ENCODE measurements at regions not wholly inside any gene's neighbourhood (a gene's known extent, or its start where the extent isn't known, plus 50 kb on each side); places are given as distances from the start of the nearest gene placed in this dataset.

- H4K20me1 ChIP-seq (replicated peaks; ENCODE audit: insufficient read depth), result no peaks in the 10 kb centered on the region
- no peaks in the 10 kb centered on the region for H3K9me2 ChIP-seq (ENCODE audit: insufficient read depth)
- H3F3A ChIP-seq (replicated peaks; ENCODE audit: low read depth), result no peaks in the 10 kb centered on the region
- H3K36me3 ChIP-seq (ENCODE audit: insufficient read depth), result no peaks in the 10 kb centered on the region
- Mint-ChIP-seq H3K9me3 (no peaks in the 10 kb centered on the region), H3K4me3 (no peak overlapping the region), H3K27ac (no peak overlapping the region; the same call in 1 of the 2 replicates), H3K27me3 (ENCODE audit: insufficient read depth, low read depth, poor library complexity) (no peaks in the 10 kb centered on the region), H3K36me3 (ENCODE audit: low read depth) (peaks cover 7% of the 10 kb centered on the region; the same call in 2 of the 3 replicates), H3K4me1 (no peaks in the 10 kb centered on the region)
- TF ChIP-seq POLR2AphosphoS5 (IDR thresholded peaks at IDR 0.05; ENCODE audit: low read depth) (no peak), REST (IDR thresholded peaks at IDR 0.05; ENCODE audit: unreplicated experiment) (no peak), CTCF (conservative IDR thresholded peaks at IDR 0.05; ENCODE audit: low read depth in 2 of 2) (no peak), ZNF331 (CRISPR knock-in tag; IDR thresholded peaks at IDR 0.05; ENCODE audit: low read depth) (no peak), CREB1 (CRISPR knock-in tag; IDR thresholded peaks at IDR 0.05; ENCODE audit: low read depth) (no peak), JUNB (IDR thresholded peaks at IDR 0.05; ENCODE audit: unreplicated experiment) (no peak), EZH2phosphoT487 (IDR thresholded peaks at IDR 0.05; ENCODE audit: unreplicated experiment) (no peak), EZH2 (IDR thresholded peaks at IDR 0.05; ENCODE audit: low read depth, unreplicated experiment) (no peak), ETS1 (IDR thresholded peaks at IDR 0.05) (no peak), ZNF114 (CRISPR knock-in tag; IDR thresholded peaks at IDR 0.05) (no peak), STAT1 (IDR thresholded peaks at IDR 0.05; ENCODE audit: unreplicated experiment) (no peak), ZNF462 (CRISPR knock-in tag; IDR thresholded peaks at IDR 0.05) (no peak), NANOG (IDR thresholded peaks at IDR 0.05; ENCODE audit: borderline replicate concordance) (no peak)
- no peaks in the 10 kb centered on the region for H3K27me3 ChIP-seq (ENCODE audit: insufficient read depth)
- no peak overlapping the region for H3K27ac ChIP-seq (ENCODE audit: low read depth)
- DNase-seq (ENCODE audit: low spot score) (no peak), ATAC-seq (no peak)
- H3K4me1 ChIP-seq (ENCODE audit: insufficient read depth), result no peaks in the 10 kb centered on the region
- no peak overlapping the region for H3K4me3 ChIP-seq
- no peaks in the 10 kb centered on the region for H3K79me2 ChIP-seq (replicated peaks; ENCODE audit: insufficient read depth)
- no peak overlapping the region for H2AFZ ChIP-seq
- H3K4me2 ChIP-seq, result no peak overlapping the region
Observed at GRCh38 chr20:3318226-3318884, 79.4 kb upstream of the SLC4A11 start.
